HG03571 (cell line): ENCODE measurements at regions not wholly inside any gene's neighbourhood (a gene's known extent, or its start where the extent isn't known, plus 50 kb on each side); places are given as distances from the start of the nearest gene placed in this dataset.
"Not testable (repeated sequence)": the region's sequence is repeated elsewhere in the genome, so short reads cannot be mapped to it uniquely, and the experiment has no call there.

Experiments used
- ATAC-seq: cut with Tn5 transposase; IDR thresholded peaks from one replicate; pipeline ENCODE4 v1.9.1; 2021; ENCODE audit not compliant: unreplicated experiment

DNA sequence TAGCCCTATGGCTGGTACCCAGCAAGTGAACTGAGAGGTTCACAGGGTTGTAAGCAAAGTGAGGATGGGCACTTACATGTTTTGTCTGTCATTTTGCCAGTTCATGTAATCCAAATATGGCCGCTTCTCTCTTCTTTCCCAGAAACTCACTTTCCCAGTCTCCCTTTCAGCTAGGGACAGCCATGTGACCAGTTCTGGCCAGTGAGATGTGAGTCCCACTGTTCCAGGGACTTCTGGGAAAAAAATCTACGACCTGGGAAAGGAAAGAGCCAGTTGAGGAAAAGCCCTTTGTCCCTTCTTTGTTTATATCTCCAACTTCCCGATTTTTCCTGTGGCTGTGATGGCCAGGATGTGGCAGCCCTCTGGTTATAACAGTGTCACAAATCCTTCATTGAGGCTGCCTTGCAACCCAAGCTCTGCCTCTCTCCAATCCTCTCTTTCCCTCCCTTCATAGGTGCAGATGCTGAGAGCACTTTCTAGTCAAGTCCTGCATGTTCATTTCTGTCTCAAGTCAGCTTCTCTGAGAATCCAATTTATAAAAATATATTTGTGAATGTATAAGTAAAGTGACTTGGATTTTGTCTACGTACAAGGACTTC is 148.6 kb upstream of the ZFP64 start:
- no peak for ATAC-seq

DNA sequence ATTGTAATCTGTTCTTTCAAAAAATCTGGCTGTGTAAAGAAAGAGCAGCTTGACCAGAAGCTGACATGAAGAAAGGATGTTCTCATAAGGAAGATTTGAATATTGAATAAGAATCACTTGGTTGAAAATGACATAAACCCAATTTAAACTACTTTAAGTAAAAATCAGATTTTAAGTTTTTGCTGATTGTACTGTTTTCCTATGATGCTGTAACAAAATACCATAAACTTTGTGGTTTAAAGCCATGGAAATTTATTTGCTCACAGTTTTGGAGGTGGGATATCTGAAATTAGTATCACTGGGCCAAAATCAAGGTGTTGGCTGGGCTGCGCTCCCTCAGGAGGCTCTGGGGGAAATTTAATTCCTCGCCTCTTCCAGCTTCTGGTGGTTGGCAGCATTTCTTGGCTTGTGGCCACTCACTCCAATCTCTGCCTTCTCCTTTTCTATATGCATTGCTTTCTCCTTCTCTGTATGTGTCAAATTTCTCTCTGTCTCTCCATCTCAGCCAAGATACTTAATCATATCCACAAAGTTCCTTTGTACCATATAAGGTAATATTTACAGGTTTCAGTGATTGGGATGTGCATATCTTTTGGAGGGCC is 141.2 kb upstream of the ZFP64 start:
- ATAC-seq, result no peak

DNA sequence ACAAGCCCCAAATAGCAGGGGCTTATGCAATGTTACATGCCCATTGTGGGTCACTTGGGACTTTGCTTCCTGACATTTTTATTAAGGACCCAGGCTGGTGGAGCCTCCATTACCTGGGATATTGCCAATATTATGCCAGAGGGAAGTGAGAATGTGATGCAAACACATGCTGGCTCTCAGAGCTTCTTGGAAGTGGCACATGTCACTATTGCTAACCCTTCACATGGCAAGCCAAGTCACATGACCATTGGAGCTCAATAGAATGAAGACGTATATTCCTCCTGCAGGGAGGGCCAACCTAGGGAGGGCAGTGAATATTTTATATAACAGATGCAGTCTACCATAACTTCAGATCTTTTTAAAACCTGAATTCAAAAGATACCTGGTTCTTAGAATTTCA is 140.7 kb upstream of the ZFP64 start:
- ATAC-seq, result no peak

DNA sequence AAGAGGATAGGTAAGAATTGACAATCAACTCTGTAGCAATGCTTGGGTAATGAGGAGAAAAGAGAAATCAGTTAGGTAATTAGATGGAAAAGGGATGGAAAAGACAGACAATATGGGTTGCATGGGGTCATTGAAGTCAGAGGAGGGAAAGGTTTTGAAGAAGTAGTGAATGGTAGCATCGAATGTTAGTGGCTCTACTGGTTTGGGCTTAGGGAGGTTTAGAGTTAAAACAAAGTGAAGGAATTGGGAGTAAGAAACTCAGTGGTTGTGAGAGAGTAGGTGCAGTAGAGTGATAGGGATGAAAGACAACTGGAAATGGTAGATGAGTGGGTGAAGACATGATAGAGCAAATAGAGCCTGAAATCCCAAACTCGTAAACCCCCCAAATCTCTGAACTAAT is 140.1 kb upstream of the ZFP64 start:
- no peak for ATAC-seq

DNA sequence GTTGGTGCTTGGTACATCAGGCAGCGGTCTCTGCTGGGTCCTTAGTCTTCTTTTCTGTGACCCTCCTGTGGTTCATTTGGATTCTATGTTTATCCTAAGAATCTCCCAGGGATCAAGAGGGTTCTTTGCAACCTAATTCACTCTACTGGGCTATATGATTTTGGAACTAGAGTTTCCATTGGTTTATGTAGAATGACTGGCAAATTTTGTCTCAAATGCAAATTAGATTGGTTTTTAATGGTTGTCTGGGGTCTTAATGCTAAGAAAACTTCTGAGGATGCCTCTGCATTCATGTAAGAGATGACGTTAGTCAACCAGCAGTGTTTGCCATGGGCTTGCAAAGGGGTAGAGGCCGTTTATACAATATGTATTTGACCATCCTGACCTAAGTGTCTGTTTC is 129.8 kb upstream of the ZFP64 start:
- no peak for ATAC-seq

DNA sequence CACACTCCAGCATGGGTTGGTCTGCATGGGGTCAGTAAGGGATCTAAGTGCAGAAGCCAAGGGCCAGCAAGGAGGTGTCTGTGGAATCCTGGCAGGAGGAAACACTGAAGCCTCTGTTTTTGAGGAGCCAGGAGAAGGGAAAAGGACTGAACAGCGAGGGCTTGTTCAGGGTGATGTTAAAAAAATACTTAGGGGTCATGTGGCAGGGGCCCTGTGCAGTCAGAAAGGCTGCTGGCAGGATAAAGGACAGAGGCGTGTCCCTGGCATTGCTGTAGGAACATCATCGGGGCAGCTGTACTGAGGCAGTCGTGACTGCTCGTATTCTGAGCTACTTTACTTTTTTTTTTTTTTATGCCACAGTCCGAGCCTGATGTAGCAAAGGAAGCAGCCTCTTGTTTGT is 127.1 kb upstream of the ZFP64 start:
- no peak for ATAC-seq

DNA sequence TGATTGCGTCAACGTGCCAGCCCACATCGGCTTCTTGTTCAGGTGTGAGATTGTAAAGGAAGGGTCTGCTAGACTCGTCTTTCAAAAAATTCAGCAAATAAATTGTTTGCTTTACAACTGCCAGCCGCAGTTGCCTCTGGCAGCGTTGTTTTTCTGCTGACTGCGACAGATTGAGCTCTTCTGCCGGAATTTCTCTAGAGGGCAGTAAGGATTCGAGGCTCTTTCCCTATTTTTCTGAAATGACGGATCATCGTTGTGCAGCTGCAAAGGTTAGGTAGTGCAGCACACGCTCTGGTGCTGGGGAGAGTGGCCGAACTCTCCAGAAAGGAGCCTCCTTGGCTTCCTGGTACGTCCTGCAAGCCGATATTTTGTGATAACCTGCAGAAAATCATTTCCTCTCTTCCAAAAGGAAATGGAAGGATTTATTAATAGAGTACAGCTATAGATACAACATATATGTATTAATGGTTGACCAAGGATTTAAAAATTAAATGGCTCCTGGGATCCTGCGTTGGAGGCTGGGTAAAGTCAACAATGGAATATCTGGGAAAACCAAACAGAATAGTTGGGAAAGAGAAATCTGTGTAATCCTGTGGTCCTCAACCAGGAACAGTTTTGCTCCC is 121.9 kb upstream of the ZFP64 start:
- ATAC-seq, result no peak

DNA sequence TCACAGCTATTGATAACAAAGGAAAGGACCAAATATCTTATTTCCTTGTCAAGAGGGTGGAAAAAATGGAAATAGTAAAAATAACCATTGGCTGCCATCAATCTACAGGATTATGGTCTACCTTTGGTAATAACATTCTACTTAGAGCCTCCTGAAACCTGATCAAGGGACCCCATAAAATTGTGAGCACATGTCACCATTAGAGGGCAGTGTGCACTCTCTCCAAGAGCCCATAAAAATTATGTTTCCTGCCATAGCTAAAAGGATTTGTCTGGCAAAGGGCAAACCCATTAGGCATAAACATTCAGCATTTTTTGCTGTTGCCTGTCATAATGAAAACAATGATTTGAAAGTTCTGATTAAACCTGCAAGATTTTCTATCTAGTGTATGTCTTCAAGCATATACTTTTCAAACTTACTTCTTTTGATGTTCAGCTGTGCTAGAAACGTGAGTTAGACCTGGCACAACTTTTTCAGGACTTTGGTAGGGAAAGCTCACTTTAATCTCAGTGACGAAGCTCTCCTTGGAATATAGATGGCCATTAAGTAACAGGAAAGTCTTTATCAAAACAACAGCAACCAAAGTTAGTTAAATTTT is 120.7 kb upstream of the ZFP64 start:
- no peak for ATAC-seq

DNA sequence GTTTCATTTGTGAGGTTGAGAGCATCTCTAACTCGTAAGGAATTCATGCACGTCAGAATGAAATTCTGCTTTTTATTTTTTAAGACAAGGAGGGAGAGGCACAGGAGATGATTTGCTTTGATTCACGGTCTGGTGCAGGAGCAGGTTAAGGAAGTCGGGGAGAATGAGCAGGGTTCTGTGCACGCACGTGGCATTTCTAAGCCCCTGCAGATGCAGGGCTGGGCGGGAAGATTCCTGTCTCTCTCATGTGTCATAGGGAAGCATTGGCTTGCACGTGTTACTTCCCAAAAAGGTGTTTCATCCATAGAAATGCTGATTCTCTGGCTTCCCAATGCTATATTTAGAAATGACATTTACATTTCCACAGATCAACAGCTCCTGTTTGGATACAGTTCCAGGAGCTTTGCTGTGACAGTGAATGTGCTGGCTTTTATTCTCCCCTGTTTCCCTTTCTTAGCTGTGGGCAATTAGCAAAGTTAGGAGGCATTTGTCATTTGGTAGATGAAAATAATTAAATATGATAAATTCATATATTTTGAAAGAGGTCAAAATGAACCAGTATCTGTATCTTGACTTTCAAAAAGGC is 119.7 kb upstream of the ZFP64 start:
- ATAC-seq, result no peak

DNA sequence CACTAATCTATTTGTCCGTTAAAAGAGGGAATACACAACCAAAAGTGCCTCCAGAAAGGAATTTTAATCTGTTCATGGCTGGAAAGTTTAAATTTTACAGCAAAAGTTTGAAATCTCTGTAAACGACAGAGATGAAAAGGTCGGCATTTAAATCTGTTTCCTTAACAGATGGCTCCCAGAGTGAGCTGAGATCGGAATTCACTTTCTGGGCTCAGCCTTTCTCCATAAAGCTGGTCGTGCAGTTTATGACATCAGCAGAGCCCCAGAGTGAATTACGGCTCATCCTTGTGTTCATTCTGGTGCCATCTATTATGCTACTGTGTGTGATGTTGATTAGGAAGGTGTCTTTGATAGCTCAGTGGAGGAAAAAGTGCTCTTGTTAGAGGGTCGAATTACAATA is 117.6 kb upstream of the ZFP64 start:
- ATAC-seq, result no peak

DNA sequence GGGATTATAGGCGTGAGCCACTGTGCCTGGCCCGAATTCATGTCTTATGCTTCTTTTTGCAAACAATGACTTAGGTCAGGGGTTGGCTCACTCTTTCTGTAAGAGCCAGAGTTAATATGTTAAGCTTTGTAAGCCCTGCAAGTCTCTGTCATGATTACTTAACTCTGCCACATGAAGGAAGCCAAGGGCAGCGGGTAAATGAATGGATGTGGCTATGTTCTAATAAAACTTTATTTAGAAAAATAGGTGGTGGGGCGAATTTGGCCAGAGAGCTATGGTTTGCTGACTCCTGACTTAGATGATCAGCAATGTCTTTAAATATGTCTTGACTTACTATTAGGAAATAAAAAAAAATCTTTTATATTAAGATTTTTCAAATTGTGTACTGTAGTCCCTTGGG is 114.9 kb upstream of the ZFP64 start:
- ATAC-seq, result no peak

DNA sequence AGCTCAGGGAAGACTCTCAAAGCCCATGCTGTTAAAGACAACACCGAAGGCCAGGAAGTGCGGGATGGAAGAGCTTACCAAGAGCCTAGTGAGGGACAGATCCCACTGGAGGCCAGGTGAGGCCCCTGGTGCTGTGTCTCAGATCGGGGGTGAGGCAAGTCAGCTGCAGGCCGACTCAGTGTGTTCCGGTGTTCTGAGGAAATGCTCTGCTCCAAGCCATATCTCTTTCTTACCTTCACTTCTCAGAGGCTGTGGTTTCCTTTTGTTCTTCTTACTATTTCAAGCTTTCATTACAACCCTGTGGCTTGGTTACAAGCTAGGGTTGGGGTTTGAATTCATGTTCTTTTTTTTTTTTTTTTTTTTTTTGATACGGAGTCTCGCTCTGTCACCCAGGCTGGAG is 114.3 kb upstream of the ZFP64 start:
- no peak for ATAC-seq

DNA sequence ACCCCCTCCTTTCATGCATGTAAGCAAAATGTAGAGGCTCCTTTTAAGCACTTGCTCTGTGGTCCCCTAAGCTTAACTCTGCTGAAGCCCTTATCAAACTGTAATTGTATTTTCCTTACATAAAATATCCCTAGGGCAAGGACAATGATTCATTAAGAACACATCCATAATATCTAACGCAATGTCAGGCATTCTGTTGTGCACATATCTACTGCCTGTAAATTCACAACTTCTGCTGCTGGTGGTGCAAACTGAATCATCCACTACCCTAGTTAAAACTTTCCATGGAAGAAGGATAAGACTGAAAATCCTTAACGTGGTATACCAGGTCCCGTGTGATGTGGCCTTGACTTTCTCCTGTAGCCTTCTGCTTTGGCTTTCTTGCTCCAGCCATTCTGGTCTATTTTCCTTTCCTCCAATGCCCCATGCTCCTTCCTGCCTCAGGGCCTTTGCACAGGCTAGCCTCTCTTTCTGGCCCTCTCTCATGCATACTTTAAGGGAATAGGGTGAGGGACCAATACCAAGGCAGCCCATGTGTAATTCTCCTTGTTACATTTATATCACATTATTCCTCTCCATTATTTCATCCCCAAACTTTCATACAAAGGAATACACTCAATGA is 113.6 kb upstream of the ZFP64 start:
- no peak for ATAC-seq

DNA sequence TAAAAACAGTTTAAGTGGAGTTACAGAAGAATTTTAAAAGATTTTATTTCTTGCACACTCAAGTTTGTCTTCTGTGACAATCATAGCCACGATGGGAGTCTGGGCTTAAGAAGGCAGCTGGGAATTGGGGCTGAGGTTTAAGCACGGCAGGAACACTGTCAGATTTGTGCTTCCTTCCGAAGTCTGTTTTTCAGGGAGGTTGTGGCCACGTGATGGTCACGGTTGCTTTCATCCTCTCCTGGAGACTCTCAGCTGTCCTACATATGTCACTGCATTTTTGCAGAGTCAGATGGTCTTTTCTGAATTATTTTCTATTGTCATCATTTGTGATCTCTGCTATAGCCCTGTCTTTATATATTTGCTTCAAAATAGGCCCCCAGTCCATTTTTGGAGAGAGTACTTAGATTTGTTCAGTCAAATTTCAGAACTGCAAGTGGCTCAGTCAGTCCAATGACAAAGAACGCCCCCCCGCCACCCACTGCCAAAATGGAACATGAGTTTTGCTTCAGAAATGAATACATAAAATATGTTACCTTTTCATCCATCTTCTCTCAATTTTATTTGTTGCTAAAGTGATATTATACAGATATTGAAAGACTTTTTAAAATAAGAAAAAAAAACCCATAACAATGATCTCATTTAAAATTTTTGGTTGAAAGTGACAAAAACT is 111.8 kb upstream of the ZFP64 start:
- no peak for ATAC-seq

DNA sequence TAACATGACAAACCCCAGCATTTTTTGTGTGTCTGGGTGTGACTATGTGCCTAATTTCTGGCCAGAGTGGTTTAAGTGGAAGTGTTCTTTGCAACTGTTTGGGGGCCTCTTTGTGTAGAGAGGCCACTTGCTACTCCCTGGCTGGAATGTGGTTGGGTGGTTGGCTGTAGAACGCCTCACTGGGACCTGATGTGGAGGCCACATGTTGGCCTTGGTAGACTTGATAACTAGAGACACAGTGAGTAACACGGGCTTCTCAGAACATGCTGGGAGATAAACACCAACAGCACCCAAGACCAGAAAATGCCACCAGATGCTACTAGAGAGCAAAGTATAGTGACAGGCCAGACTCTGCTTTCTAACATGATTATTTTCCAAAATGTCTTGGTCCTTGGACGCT is 111.2 kb upstream of the ZFP64 start:
- ATAC-seq, result no peak

DNA sequence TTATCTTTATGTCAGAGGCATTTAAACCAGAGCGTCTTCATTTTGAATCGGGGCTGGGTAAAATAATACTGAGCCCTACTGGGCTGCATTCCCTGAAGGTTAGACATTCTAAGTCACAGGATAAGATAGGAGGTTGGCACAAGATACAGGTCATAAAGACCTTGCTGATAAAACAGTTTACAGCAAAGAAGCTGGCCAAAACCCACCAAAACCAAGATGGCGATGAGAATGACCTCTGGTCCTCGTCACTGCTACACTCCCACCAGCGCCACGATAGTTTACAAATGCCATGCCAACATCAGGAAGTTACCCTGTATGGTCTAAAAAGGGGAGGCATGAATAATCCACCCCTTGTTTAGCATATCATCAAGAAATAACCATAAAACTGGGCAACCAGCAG is 110.5 kb upstream of the ZFP64 start:
- not testable (repeated sequence) for ATAC-seq

DNA sequence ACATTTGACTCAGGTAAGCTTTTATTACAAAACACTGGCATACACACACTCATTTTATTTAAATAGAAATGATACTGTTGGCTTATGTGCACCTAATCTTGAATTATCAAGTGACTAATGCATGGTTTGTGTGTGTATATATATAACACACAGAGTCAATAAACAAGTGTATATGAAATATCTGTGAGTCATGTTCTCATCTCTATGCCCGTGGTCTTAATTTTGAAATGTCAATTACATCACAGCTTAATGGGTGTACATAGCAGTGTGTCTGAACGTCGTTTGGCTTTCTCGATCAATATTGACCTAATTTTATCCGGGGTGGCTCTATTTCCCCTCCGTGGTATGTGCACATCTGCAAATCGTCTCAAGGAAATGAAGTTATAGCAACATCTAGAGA is 104.0 kb upstream of the ZFP64 start:
- ATAC-seq, result no peak

DNA sequence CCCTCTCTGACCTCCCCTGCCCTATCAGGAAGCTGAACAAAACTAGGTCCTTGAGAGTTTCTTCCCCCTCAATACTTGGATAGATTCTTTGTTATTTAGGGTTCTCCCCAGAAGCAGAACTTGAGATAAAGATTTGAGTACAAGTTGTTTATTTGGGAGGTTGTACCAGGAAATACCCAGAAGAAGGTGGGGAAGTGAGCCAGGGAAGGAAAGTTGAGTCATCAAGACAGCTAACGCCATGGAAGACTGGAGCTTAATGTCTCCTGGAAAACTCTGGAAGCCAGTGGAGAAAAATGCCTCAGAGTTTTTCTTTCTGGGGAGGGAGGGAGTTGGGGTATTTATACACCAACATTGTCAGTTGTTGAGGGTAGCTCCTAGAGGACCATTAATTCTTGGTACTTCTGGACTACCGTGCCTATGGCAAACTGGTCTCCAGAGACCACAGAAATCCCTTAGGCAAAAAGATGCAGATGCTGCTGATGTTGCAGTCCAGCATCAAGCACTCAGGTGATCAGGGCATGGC is 102.6 kb upstream of the ZFP64 start:
- no peak for ATAC-seq

DNA sequence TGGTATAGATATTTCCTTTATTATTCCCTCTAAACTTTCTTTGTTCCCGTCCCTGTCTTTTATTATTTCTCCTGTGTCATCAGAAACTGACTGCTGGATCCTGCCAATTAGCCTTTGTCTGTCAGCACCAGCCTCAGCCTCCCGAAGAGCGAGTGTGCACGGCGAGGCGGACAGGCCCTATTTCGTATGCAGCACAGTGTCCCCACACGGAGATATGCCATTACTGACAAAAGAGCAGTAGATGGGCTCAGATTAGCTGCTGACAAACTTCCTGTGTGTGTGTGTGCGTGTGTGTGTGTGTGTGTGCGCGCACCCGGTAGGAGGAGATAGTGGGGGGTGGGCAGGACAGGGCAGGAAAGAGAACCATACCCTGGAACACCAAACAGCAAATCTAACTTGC is 99.5 kb upstream of the ZFP64 start:
- no peak for ATAC-seq

DNA sequence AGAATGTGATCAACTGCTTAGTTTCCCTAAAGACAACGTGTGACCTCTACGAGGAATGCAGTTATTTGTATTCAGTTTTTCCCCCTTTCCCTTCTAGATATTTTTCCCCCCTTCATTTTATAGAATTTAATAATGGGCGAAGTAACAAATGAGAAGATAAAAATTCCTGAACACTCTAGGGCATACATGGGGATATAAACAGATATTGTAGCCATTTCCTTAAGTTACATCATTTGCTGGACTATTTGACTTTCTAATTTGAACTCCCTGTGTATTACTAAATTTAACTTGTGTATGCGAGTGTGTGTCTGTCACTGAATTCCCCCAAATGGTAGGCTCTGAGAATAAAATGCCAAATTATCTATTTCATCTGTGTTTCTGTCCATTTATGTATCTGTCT is 99.0 kb upstream of the ZFP64 start:
- ATAC-seq, result no peak
